NCI-H2227 (cell line): ENCODE measurements at regions not wholly inside any gene's neighbourhood (a gene's known extent, or its start where the extent isn't known, plus 50 kb on each side); places are given as distances from the start of the nearest gene placed in this dataset.
"Not testable (repeated sequence)": the region's sequence is repeated elsewhere in the genome, so short reads cannot be mapped to it uniquely, and the experiment has no call there.

Experiments used
- DNase-seq: peaks from one replicate; lab custom pipeline; 2025; ENCODE audit not compliant: unreplicated experiment; lab: John Stamatoyannopoulos, UW

- DNase-seq: no peak
Measured at GRCh38 chr13:111411919-111412650, 91.6 kb downstream of the TEX29 start.

GRCh38 chr13:111413407-111414187 lies 93.2 kb downstream of the TEX29 start:
- no peak for DNase-seq

GRCh38 chr13:111414341-111414740 lies 93.9 kb downstream of the TEX29 start:
- no peak for DNase-seq

GRCh38 chr13:111415246-111415645 lies 94.8 kb downstream of the TEX29 start:
- DNase-seq: no peak

- DNase-seq: no peak
Measured at GRCh38 chr13:111415765-111416164, 95.3 kb downstream of the TEX29 start.

- no peak for DNase-seq
Measured at GRCh38 chr13:111418101-111418500, 97.7 kb downstream of the TEX29 start.

- DNase-seq: no peak
Measured at GRCh38 chr13:111420113-111420876, 99.9 kb downstream of the TEX29 start.

- DNase-seq: no peak
Measured at GRCh38 chr13:111421216-111421615, 100.8 kb downstream of the TEX29 start.

- no peak for DNase-seq
Measured at GRCh38 chr13:111422348-111422747, 101.9 kb downstream of the TEX29 start.

- no peak for DNase-seq
Measured at GRCh38 chr13:111423168-111423785, 102.8 kb downstream of the TEX29 start.

- no peak for DNase-seq
Measured at GRCh38 chr13:111424134-111424533, 103.7 kb downstream of the TEX29 start.

- no peak for DNase-seq
Measured at GRCh38 chr13:111425326-111425725, 104.9 kb downstream of the TEX29 start.

- peak; percentile 48 for DNase-seq
Measured at GRCh38 chr13:111429064-111429558, 108.7 kb downstream of the TEX29 start.

- peak; percentile 10 for DNase-seq
Measured at GRCh38 chr13:111431206-111431605, 110.8 kb downstream of the TEX29 start.

GRCh38 chr13:111434578-111435159 lies 114.2 kb downstream of the TEX29 start:
- DNase-seq: no peak

GRCh38 chr13:111436446-111436845 lies 116.0 kb downstream of the TEX29 start:
- no peak for DNase-seq

- no peak for DNase-seq
Measured at GRCh38 chr13:111437417-111437816, 117.0 kb downstream of the TEX29 start.

GRCh38 chr13:111437856-111438547 lies 117.6 kb downstream of the TEX29 start:
- no peak for DNase-seq

- not testable (repeated sequence) for DNase-seq
Measured at GRCh38 chr13:111440492-111440891, 120.0 kb downstream of the TEX29 start.

- DNase-seq: no peak
Measured at GRCh38 chr13:111443981-111444380, 123.5 kb downstream of the TEX29 start.
